Sigmoid colon (tissue), 6 donors: ENCODE measurements at regions not wholly inside any gene's neighbourhood (a gene's known extent, or its start where the extent isn't known, plus 50 kb on each side); places are given as distances from the start of the nearest gene placed in this dataset.

ENCODE experiments used
- DNase-seq: peaks from one replicate; pipeline ENCODE4 v3.0.0-alpha.2; 2019
- H3K27ac ChIP-seq, 4 donors: fragments of 200-600 bp; sonication (generic); one replicate each; pipeline ENCODE4 v1.5.1; 2016 to 2019; ENCODE audit warnings: mild to moderate bottlenecking in 1 of 4
- H3K27me3 ChIP-seq, 3 donors: fragments of 200-600 bp; sonication (generic); one replicate each; pipeline ENCODE4 v1.5.1; 2019; ENCODE audit warnings: mild to moderate bottlenecking in 1 of 3
- H3K36me3 ChIP-seq, 4 donors: fragments of 200-600 bp; sonication (generic); one replicate each; pipeline ENCODE4 v1.5.1; 2016 to 2019
- H3K4me1 ChIP-seq, 4 donors: fragments of 200-600 bp; sonication (generic); one replicate each; pipeline ENCODE4 v1.5.1; 2017 to 2019
- H3K4me3 ChIP-seq, 4 donors: fragments of 200-600 bp; sonication (generic); one replicate each; pipeline ENCODE4 v1.5.1; 2017 to 2019; ENCODE audit warnings: mild to moderate bottlenecking in 2 of 4, moderate library complexity in 1 of 4
- H3K9me3 ChIP-seq, 4 donors: fragments of 200-600 bp in 3 of 4; sonication (generic) in 3 of 4; one replicate each; pipeline versions ENCODE4 v1.5.1 to v1.6.1; 2013 to 2019
- CTCF ChIP-seq, 4 experiments: fragments of 450-650 bp in 3 of 4; fragments of 200-600 bp in 1 of 4; IDR thresholded peaks; one replicate each; pipeline ENCODE4 v1.5.1; 2016 to 2019; ENCODE audit warnings: antibody characterized with exemption in 4 of 4, mild to moderate bottlenecking in 3 of 4, moderate library complexity in 2 of 4
- EP300 ChIP-seq, 4 donors: sonication (generic); formaldehyde crosslinking; IDR thresholded peaks; one replicate each; pipeline ENCODE4 v1.6.1; 2017; ENCODE audit warnings: antibody characterized with exemption in 4 of 4
- POLR2A ChIP-seq, 2 donors: fragments of 450-650 bp; IDR thresholded peaks; one replicate each; pipeline ENCODE4 v1.6.1; 2016; ENCODE audit warnings: antibody characterized with exemption in 2 of 2, mild to moderate bottlenecking in 2 of 2, moderate library complexity in 2 of 2
- POLR2AphosphoS5 ChIP-seq, 4 donors: sonication (generic); formaldehyde crosslinking; IDR thresholded peaks; one replicate each; pipeline ENCODE4 v1.6.1; 2017; ENCODE audit warnings: antibody characterized with exemption in 4 of 4
- WGBS, 2 donors: extraction: QIAGEN DNeasy Blood & Tissue Kit; methylation state at CpG; one replicate each; pipeline ENCODE4 v1.1.7; 2013; 5-methylcytosine and 5-hydroxymethylcytosine counted together
- intact Hi-C: fragments of 100-400 bp; cut with DNase I; formaldehyde crosslinking; loops from one replicate; pipeline ENCODE4 v1.15.1; 2023
- donor health status: healthy with polysubstance abuse.
- donor health status: healthy.

- intact Hi-C loops = loop anchor here (10.0 kb wide), 1 partner anchor 183 kb away; no protein-coding TSS in a partner anchor
- H3K4me3 ChIP-seq = no peak overlapping the region
- peak; percentile 96 for DNase-seq
- peaks cover 0 to 50% (median 30%) of the 10 kb centered on the region in 4 donors for H3K4me1 ChIP-seq
- WGBS, 2 donors = 42 to 67% methylated on average over 8 of the region's 8 CpGs
- peak overlapping the region; percentile 66 to 74 (median 70) for H3K27ac ChIP-seq
- TF ChIP-seq CTCF (IDR thresholded peaks at IDR 0.05) (no peak), POLR2AphosphoS5 (IDR thresholded peaks at IDR 0.05) (peak; percentile 68 to 88 (median 84)), EP300 (IDR thresholded peaks at IDR 0.05) (peak in 2 of 4 donors; percentile 55 to 68)
- H3K9me3 ChIP-seq = no peaks in the 10 kb centered on the region
- no peaks in the 10 kb centered on the region for H3K36me3 ChIP-seq
- H3K27me3 ChIP-seq = no peaks in the 10 kb centered on the region
Measured at GRCh38 chr18:10051877-10052631, 138.2 kb downstream of the VAPA start.

GRCh38 chr18:10052871-10053270 is 139.1 kb downstream of the VAPA start:
- no peak for DNase-seq
- Histone ChIP-seq H3K9me3 (no peaks in the 10 kb centered on the region), H3K4me1 (peaks cover 0 to 54% (median 35%) of the 10 kb centered on the region in 4 donors), H3K27me3 (no peaks in the 10 kb centered on the region), H3K4me3 (no peak overlapping the region), H3K36me3 (no peaks in the 10 kb centered on the region), H3K27ac (peak overlapping the region; percentile 51 to 74 (median 62))
- 93 to 97% methylated on average over 3 of the region's 3 CpGs for WGBS, 2 donors
- TF ChIP-seq CTCF (IDR thresholded peaks at IDR 0.05) (no peak), POLR2A (IDR thresholded peaks at IDR 0.05) (no peak), EP300 (IDR thresholded peaks at IDR 0.05) (no peak), POLR2AphosphoS5 (IDR thresholded peaks at IDR 0.05) (no peak)
- intact Hi-C loops = loop anchor here (10.0 kb wide), 1 partner anchor 182 kb away; no protein-coding TSS in a partner anchor

GRCh38 chr18:10053861-10054260 is 140.0 kb downstream of the VAPA start:
- Histone ChIP-seq H3K27ac (no peak overlapping the region), H3K4me3 (no peak overlapping the region), H3K36me3 (no peaks in the 10 kb centered on the region), H3K4me1 (peaks cover 0 to 60% (median 41%) of the 10 kb centered on the region in 4 donors), H3K9me3 (no peaks in the 10 kb centered on the region), H3K27me3 (no peaks in the 10 kb centered on the region)
- intact Hi-C loops = loop anchor here (10.0 kb wide), 1 partner anchor 181 kb away; no protein-coding TSS in a partner anchor
- no peak for DNase-seq
- no peak for TF ChIP-seq POLR2AphosphoS5 (IDR thresholded peaks at IDR 0.05)
- no peak for TF ChIP-seq POLR2A (IDR thresholded peaks at IDR 0.05)
- no peak for TF ChIP-seq CTCF (IDR thresholded peaks at IDR 0.05)
- TF ChIP-seq EP300 (IDR thresholded peaks at IDR 0.05) = no peak
- 91 to 92% methylated on average over 5 of the region's 5 CpGs for WGBS, 2 donors

- Histone ChIP-seq H3K36me3 (no peaks in the 10 kb centered on the region), H3K9me3 (no peaks in the 10 kb centered on the region), H3K27ac (no peak overlapping the region), H3K4me1 (peaks cover 0 to 63% (median 46%) of the 10 kb centered on the region in 4 donors), H3K4me3 (no peak overlapping the region), H3K27me3 (no peaks in the 10 kb centered on the region)
- WGBS, 2 donors = 94 to 96% methylated on average over 10 of the region's 10 CpGs
- intact Hi-C loops = loop anchor here (10.0 kb wide), 1 partner anchor 180 kb away; no protein-coding TSS in a partner anchor
- DNase-seq = no peak
- TF ChIP-seq POLR2AphosphoS5 (IDR thresholded peaks at IDR 0.05) (no peak), CTCF (IDR thresholded peaks at IDR 0.05) (no peak), POLR2A (IDR thresholded peaks at IDR 0.05) (no peak), EP300 (IDR thresholded peaks at IDR 0.05) (no peak)
Measured at GRCh38 chr18:10054366-10054765, 140.6 kb downstream of the VAPA start.
